Cerebellar cortex (tissue), 1 donor: ENCODE measurements at regions not wholly inside any gene's neighbourhood (a gene's known extent, or its start where the extent isn't known, plus 50 kb on each side); places are given as distances from the start of the nearest gene placed in this dataset.

Experiments used
- DNase-seq: peaks from one replicate; pipeline ENCODE4 v3.0.0-alpha.2; 2015; ENCODE audit warnings: low spot score

GRCh38 chr12:39047539-39048262 is 142.3 kb upstream of the CPNE8 start:
- no peak for DNase-seq

- DNase-seq, result no peak
These were observed 139.4 kb upstream of the CPNE8 start for GRCh38 chr12:39044754-39045153.

GRCh38 chr12:39043424-39043822 is 138.0 kb upstream of the CPNE8 start:
- DNase-seq, result no peak

- no peak for DNase-seq
These were observed 134.9 kb upstream of the CPNE8 start for GRCh38 chr12:39040275-39040674.

GRCh38 chr12:39037115-39037514 is 131.7 kb upstream of the CPNE8 start:
- no peak for DNase-seq

- no peak for DNase-seq
These were observed 130.7 kb upstream of the CPNE8 start for GRCh38 chr12:39036105-39036504.

GRCh38 chr12:39033782-39034181 is 128.4 kb upstream of the CPNE8 start:
- DNase-seq, result no peak

- DNase-seq, result no peak
These were observed 127.1 kb upstream of the CPNE8 start for GRCh38 chr12:39032448-39032847.

- no peak for DNase-seq
These were observed 126.6 kb upstream of the CPNE8 start for GRCh38 chr12:39032034-39032433.

GRCh38 chr12:39028382-39028781 is 123.0 kb upstream of the CPNE8 start:
- no peak for DNase-seq

- DNase-seq, result no peak
These were observed 107.5 kb upstream of the CPNE8 start for GRCh38 chr12:39012870-39013269.

- DNase-seq, result no peak
These were observed 105.8 kb upstream of the CPNE8 start for GRCh38 chr12:39011166-39011565.

- DNase-seq, result no peak
These were observed 105.0 kb upstream of the CPNE8 start for GRCh38 chr12:39010406-39010805.

GRCh38 chr12:39007619-39008018 is 102.2 kb upstream of the CPNE8 start:
- no peak for DNase-seq

GRCh38 chr12:39006286-39006685 is 100.9 kb upstream of the CPNE8 start:
- no peak for DNase-seq

GRCh38 chr12:39005671-39006070 is 100.3 kb upstream of the CPNE8 start:
- DNase-seq, result no peak

- no peak for DNase-seq
These were observed 98.3 kb upstream of the CPNE8 start for GRCh38 chr12:39003541-39004155.

- no peak for DNase-seq
These were observed 95.0 kb upstream of the CPNE8 start for GRCh38 chr12:39000370-39000769.

- no peak for DNase-seq
These were observed 93.6 kb upstream of the CPNE8 start for GRCh38 chr12:38998887-38999482.

GRCh38 chr12:38995249-38995648 is 89.9 kb upstream of the CPNE8 start:
- no peak for DNase-seq

- no peak for DNase-seq
These were observed 80.6 kb upstream of the CPNE8 start for GRCh38 chr12:38985961-38986360.

- no peak for DNase-seq
These were observed 79.0 kb upstream of the CPNE8 start for GRCh38 chr12:38984388-38984787.

- no peak for DNase-seq
These were observed 77.8 kb upstream of the CPNE8 start for GRCh38 chr12:38983117-38983571.
